Activated effector memory CD4-positive, alpha-beta T cell treated with Interleukin-2 at 50 U/mL for 16 hours (primary cell): ENCODE measurements at regions not wholly inside any gene's neighbourhood (a gene's known extent, or its start where the extent isn't known, plus 50 kb on each side); places are given as distances from the start of the nearest gene placed in this dataset.
A peak's percentile ranks its signal among the peaks of the same experiment; 100 is the strongest.

Experiments
- DNase-seq: peaks from one replicate; pipeline ENCODE4 v3.0.0-alpha.2; 2020

DNA sequence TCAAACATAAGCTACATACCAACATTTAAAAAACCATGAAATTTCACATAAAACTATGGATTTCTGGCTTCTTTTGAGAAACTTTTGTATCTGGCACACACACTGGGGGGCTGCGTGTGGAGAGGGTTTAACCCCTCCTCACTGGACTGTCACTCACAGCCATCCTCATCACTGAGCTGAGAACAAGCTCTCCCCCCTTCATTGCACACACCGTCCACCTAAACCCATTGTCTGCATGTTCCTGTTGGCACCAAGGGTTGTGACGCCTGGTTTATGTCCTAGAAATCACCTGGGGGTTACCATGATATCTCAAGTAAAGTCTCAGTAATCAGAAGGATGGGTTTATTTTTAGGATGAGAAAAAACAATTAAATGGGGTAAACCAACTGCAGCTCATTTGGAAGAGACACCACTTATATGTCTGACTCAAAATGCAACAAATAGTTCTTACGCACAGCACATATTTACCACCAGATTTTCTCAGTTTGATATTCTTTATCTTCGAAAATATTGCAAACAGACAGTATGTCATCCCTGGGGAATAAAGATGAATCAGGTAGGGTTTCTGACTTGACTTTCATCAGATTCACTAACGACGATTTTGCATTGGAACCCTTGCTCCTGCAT lies 218.5 kb upstream of the KLF6 start:
- DNase-seq = no peak

DNA sequence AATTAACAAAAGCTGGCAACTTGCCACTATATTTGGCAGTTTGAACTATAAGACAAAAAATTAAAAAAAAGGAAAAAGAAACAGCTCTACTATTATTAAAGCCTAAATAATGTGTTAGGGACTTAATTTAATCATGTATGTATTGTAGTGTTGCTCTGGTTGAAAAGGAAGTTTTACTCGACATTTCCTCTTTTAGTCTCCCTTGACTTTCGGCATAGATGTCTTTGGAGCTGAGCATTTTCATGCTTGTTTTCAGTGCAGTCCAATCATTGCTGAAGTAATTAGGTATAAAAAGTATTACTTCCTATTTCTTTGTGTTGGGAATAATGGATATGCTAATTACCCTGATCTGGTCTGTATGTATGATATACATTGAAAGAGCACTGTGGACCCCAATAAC lies 216.8 kb upstream of the KLF6 start:
- no peak for DNase-seq

- no peak for DNase-seq
Observed at GRCh38 chr10:3999642-4000041, 214.6 kb upstream of the KLF6 start.

- DNase-seq = no peak
Observed at GRCh38 chr10:3996697-3997096, 211.7 kb upstream of the KLF6 start.

DNA sequence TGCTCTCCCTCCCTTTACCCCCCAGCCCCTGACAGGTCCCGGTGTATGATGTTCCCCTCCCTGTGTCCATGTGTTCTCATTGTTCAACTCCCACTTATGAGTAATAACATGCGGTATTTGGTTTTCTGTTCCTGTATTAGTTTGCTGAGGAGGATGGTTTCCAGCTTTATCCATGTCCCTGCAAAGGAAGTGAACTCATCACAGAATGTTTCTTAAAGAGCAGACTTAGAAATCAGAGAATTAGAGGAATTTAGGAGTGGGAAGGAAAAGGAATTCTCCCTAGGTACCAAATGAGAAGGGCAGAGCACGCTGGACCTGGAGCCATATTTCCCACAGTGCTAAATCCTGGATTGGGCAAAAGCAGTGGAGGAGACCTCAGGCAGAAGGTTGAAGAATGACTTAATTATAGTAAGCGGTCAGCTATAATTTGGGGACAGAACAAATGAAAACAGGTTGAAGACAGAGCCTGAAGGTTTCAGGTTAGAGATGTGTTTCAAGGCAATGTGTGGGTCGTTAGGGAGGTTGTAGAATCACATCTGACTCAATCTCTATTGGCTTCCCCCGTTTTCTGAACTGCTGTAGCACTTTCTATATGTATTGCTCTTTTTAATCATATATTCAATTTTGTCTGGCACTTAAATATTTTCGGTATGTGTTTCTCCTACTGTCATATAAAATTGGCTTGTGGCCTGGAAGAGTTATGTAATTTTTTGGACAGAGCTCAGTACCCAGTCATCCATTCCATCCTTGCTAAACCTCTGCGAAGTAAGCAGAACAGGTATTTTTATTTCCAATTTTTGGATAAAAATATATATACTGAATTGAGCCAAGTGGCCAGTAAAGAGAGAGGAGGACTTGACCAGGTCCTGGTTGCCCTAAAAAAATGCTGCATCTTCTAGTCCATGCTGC lies 210.5 kb upstream of the KLF6 start:
- DNase-seq = no peak

GRCh38 chr10:3992382-3993178 lies 207.6 kb upstream of the KLF6 start:
- no peak for DNase-seq

GRCh38 chr10:3990307-3990706 lies 205.3 kb upstream of the KLF6 start:
- no peak for DNase-seq

- no peak for DNase-seq
Observed at GRCh38 chr10:3987143-3987974, 202.3 kb upstream of the KLF6 start.

- no peak for DNase-seq
Observed at GRCh38 chr10:3986493-3987142, 201.6 kb upstream of the KLF6 start.

DNA sequence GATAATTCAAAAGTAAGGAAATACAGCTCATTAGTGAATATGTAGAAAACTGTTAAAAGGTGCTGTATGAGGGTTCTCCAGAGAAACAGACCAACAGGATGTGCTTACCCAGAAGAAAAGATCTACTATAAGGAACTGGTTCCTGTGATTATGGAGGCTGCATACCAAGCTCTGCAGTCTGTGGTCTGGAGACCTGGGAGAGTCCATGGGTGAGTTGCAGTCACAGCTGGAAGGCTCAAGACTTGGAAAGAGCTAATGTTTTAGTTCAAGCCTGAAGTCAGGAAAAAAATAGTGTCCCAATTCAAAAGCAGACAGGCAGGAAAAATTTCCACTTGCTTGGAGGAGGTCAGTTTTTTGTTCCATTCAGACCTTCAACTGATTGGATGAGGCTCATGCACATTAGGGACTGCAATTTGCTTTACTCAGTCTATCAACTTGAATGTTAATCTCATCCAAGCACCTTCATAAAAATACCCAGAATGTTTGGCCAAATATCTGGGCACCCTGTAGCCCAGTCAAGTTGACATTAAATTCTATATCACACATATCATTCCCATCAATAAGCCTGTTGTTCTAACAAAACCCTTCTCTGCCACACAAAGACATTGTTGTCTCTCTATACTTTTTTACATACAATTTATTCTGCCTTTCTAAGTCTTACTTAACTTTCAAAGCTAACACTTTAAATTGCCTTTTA lies 197.9 kb upstream of the KLF6 start:
- no peak for DNase-seq

DNA sequence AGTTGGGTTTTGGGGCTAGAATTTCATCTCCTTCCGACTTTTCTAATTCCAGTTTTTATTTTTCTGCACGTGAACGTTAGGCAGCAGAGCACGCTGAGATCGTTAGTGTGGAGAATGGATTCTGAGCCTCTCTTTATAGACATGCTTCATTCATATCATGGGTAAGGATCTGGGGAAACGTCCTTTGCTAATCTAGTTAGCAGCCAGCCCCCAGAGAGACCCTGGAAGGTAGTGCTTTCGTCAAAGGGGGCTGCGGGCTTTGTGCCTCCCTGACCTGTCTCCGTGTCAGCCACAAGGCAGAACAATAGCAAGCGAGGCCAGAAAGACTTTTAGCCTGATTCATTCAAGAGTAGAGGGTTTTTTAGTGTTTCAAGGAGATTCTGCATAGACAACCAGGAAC lies 196.3 kb upstream of the KLF6 start:
- no peak for DNase-seq

DNA sequence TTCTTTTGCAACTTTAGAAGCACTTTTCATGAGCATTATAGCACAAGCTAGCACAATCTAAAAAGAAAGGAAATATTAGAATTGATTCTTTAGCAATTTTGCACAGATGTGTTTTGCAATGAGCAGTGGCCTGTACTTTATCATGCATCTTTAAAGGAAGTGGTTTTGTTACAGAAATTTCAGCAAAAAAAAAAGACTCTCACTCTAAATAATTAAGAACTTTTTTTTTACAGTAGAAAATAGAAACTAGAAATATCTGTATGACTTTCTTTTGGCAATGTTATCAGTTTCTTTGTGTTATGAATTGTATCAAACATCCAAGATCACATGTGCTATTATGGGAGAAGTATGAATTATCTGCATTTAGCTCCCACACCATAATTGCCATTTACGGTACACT lies 195.7 kb upstream of the KLF6 start:
- no peak for DNase-seq

DNA sequence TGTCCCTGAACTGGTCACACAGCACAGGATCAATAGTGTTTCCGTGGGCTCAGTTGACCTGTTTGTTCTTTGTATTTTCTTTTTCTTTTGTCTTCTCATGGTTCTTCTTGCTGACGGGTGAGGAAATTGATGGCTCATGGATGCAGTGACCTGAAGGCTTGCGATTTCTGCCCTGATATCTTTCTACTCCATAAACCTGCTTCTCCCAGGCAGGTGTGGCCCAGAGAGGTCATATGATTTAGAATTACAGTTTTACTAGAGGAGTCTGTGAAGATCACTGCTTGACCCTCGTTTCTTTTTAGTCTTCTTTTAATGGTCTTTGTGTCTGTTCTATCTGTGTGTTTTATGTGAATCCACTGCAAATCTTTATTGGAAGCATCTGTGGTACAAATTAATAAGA lies 195.1 kb upstream of the KLF6 start:
- DNase-seq = no peak

DNA sequence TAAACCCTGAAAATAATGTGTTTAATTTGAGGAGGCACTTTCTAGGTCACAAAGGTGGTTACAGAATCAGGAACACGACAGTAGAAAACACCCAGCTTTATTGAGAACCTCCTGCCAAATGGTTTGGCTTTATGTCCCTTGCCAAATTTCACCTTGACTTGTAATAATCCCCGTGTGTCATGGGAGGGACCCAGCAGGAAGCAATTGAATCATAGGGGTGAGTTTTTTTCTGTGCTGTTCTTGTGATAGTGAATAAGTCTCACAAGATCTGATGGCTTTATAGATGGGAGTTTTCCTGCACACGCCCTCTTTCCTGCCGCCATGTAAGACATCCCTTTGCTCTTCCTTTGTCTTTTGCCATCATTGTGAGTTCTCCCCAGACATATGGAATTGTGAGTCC lies 193.8 kb upstream of the KLF6 start:
- no peak for DNase-seq

- DNase-seq = no peak
Observed at GRCh38 chr10:3978174-3978573, 193.2 kb upstream of the KLF6 start.

DNA sequence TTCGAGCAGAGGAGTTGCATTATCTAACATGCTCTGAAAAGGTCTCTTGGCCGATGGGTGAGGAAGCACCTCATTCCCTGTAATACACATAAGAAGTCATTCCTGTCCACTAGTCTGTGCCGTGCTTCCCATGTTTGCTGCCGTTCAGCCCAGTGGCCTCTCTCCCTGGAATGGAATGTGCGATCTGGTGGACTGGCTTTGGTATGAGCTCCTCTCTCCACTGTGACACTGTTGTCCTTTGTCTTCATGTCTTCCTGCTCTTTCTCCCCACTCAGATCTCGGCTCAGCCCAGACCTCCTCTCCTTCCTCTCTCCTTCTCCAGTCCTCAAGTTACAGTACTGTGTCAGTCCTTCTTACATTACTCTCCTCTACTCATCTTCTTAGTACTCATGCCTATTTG lies 192.8 kb upstream of the KLF6 start:
- DNase-seq = no peak

DNA sequence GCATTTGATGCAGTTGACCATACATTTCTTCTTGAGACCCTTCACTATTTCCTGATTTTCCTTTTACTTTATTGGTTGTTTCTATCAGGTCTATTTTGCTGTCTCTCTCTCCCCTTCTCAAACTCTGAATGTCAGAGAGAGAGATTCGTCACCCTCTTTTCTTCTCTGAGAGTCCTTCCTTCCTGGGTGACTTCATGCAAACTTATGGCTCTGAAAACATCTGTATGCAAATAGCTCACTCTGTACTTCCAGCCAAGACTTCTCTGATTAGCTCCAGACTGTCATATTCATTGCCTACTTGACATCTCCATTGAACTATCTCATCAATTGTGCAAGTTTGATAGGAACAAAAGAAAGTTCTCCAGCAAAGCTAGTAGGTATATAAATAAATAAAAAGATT lies 191.7 kb upstream of the KLF6 start:
- no peak for DNase-seq

- DNase-seq = no peak
Observed at GRCh38 chr10:3976171-3976570, 191.2 kb upstream of the KLF6 start.

- no peak for DNase-seq
Observed at GRCh38 chr10:3975016-3975415, 190.0 kb upstream of the KLF6 start.

- DNase-seq = peak; percentile 42
Observed at GRCh38 chr10:3972460-3973301, 187.7 kb upstream of the KLF6 start.

- DNase-seq = no peak
Observed at GRCh38 chr10:3971713-3972112, 186.7 kb upstream of the KLF6 start.
